ENCODE measurements at regions not wholly inside any gene's neighbourhood (a gene's known extent, or its start where the extent isn't known, plus 50 kb on each side); places are given as distances from the start of the nearest gene placed in this dataset.

DNA sequence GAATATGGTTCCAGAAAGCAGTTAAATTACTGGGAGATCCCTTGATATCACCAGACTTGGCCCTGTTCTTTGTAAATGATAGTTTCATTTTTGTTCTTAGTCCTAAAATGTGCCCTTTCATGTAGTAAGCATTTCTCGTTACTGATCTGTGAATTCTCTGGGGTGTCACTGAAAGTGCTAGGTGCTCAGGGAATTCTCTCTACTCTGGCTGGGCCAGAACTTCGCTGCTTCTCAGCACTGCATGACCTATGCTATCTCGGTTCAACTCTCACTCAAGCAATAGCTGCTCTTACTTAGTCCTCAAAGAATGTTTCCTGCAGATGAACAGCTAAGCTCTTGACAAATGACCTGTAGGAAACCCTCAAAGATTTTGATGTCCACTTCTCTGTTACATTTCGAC lies 1144.3 kb downstream of the ADGRL3 start:
- DNase-seq (ENCODE audit: low read depth), result no peak

DNA sequence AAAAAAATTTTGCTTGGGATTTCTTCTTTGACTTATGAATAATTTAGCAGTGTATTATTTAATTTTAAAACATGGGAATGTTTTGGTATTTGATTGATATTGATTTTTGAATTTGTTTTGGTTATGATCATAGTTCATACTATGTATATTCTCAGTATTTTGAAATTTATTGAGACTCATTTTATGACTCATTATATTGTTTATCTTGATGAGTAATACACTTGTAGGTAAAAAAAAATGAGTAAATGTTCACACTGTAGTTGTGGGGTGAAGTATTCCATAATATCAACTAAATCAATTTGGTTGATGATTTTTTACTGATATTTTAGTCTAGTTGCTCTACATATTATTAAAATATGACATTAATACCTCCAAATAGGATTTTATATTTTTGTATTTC lies 1142.2 kb downstream of the ADGRL3 start:
- DNase-seq (ENCODE audit: low read depth), result no peak

- DNase-seq (ENCODE audit: low read depth), result no peak
These were observed 1128.4 kb downstream of the ADGRL3 start for GRCh38 chr4:62328526-62328925.

DNA sequence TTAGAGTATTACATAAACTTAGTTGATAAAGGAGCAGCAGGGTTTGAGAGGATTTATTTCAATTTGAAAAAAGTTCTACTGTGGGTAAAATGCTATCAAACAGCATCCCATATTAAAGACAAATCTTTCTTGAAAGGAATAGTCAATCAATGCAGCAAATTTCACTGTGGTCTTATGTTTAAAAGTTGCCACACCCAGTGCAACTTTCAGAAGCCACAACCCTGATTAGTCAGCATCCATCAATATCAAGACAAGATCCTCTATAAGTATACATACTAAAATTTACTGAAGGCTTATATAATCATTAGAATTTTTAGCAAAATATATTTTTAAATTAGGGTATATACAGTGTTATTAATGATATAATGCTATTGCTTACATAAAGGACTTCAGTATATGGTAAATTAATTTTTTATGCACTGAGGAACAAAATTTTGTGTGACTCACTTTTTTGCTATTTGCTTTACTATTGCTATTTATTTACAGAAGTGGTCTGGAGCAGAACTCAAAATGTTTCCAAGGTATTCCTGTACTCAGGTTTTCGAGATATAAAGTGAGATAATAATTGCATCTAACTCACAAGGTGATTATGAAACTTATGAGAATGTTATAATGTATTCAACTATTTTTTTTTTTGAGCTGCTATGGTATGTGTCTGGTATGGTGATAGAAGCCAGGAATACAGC lies 1127.6 kb downstream of the ADGRL3 start:
- no peak for DNase-seq (ENCODE audit: low read depth)

- DNase-seq (ENCODE audit: low read depth), result no peak
These were observed 1124.1 kb downstream of the ADGRL3 start for GRCh38 chr4:62324215-62324614.

GRCh38 chr4:62320612-62321011 lies 1120.5 kb downstream of the ADGRL3 start:
- no peak for DNase-seq (ENCODE audit: low read depth)

- no peak for DNase-seq (ENCODE audit: low read depth)
These were observed 1102.6 kb downstream of the ADGRL3 start for GRCh38 chr4:62302710-62303109.

- DNase-seq (ENCODE audit: low read depth), result no peak
These were observed 1101.4 kb downstream of the ADGRL3 start for GRCh38 chr4:62301500-62301899.

- DNase-seq (ENCODE audit: low read depth), result no peak
These were observed 1093.4 kb downstream of the ADGRL3 start for GRCh38 chr4:62293551-62293950.

DNA sequence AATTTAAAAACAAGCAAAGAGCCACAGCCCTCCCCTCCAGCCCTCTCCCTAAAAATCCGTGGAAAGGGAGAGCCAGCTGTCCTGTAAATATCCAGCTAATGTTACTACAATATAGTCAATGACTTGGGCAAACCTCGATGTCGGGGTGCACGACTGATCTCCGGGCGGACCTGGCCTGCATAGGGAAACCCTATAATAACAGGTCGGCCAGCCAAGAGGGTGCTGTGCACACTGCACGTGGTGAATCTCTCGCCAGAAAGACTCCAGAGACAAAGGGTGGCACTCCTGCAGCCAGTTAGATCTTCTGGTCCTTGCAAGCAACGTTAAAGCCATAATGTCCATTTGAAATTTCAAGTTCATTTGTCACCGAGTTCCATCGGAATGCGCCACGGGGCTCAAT lies 1092.8 kb downstream of the ADGRL3 start:
- DNase-seq (ENCODE audit: low read depth), result no peak

GRCh38 chr4:62288808-62289541 lies 1088.8 kb downstream of the ADGRL3 start:
- DNase-seq (ENCODE audit: low read depth), result no peak

DNA sequence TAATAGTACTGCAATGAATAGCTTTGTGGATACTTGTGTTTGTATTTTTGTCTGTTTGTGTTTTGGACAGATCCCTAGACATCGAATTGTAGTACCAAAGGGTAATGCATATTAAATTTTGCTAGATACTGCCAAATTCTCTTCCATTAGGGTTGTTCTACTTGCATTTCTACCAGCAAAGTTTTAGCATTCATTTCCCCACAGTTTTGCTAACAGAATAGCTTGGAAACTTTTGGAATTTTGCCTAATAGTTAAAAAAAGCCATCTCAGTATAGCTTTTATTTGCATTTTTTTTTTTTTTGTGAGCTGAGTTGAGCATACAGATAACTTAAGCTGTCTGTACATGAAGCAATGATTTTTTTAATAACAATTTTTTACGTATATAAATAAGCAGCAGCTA lies 1084.9 kb downstream of the ADGRL3 start:
- no peak for DNase-seq (ENCODE audit: low read depth)

GRCh38 chr4:62279689-62280088 lies 1079.6 kb downstream of the ADGRL3 start:
- DNase-seq (ENCODE audit: low read depth), result no peak

GRCh38 chr4:62275470-62275869 lies 1075.3 kb downstream of the ADGRL3 start:
- DNase-seq (ENCODE audit: low read depth), result no peak

GRCh38 chr4:62274782-62275181 lies 1074.7 kb downstream of the ADGRL3 start:
- DNase-seq (ENCODE audit: low read depth), result no peak

DNA sequence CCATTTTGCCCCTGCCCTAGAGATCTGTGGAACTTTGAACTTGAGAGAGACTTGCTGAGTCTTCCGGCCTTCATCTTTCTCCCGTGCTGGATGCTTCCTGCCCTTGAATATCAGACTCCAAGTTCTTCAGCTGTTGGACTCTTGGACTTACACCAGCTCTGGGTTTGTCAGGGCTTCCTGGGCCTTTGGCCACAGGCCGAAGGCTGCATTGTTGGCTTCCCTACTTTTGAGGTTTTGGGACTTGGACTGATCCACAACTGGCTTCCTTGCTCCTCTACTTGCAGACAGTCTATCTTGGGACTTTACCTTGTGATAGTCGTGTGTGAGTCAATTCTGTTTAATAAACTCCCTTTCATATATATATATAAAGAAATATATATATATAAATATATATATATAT lies 1071.0 kb downstream of the ADGRL3 start:
- no peak for DNase-seq (ENCODE audit: low read depth)

GRCh38 chr4:62269918-62270317 lies 1069.8 kb downstream of the ADGRL3 start:
- DNase-seq (ENCODE audit: low read depth), result no peak

- DNase-seq (ENCODE audit: low read depth), result no peak
These were observed 1063.3 kb downstream of the ADGRL3 start for GRCh38 chr4:62263454-62263853.

GRCh38 chr4:62262676-62263075 lies 1062.5 kb downstream of the ADGRL3 start:
- no peak for DNase-seq (ENCODE audit: low read depth)

GRCh38 chr4:62260254-62260653 lies 1060.1 kb downstream of the ADGRL3 start:
- DNase-seq (ENCODE audit: low read depth), result no peak

DNA sequence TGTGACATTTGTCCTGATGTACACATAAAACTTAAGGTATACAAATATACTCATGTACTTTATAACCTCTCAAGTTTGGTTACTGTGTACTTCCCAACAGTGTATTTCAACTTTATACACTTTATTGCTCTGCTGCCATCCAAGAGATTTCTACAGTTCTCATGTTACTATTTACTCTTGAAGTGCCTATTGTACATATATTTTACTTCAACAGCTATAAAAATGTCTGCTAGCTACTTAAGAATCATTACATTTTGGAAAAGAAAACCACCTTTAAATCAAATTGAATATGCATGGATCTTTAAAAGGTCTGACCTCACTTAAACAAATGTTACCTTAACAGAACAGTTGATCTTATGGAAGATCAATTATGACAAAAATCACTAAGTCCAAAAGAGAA lies 1056.4 kb downstream of the ADGRL3 start:
- DNase-seq (ENCODE audit: low read depth), result no peak

- no peak for DNase-seq (ENCODE audit: low read depth)
These were observed 1052.6 kb downstream of the ADGRL3 start for GRCh38 chr4:62252728-62253127.

GRCh38 chr4:62250100-62250499 lies 1050.0 kb downstream of the ADGRL3 start:
- no peak for DNase-seq (ENCODE audit: low read depth)

DNA sequence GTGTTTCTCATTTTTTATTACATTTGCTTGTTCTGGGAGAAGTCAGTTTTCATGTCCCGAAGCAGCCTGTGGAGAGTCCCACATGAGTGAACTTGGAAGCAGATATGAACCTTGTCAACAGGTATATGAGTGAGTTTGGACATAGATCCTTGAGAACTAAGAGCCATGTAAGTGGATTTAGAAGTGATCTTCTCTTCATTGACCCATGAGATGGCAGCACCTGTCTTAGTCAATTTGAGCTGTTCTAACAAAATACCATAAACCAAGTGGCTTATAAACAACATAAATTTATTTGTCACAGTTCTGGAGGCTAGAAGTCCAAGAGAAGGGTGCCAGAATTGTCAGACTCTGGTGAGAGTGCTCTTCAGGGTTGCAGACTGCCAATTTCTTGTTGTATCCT lies 1043.8 kb downstream of the ADGRL3 start:
- DNase-seq (ENCODE audit: low read depth), result no peak
